Endodermal cell (in vitro differentiated cells): ENCODE measurements at regions not wholly inside any gene's neighbourhood (a gene's known extent, or its start where the extent isn't known, plus 50 kb on each side); places are given as distances from the start of the nearest gene placed in this dataset.
"Not testable (repeated sequence)": the region's sequence is repeated elsewhere in the genome, so short reads cannot be mapped to it uniquely, and the experiment has no call there.

Experiments
- DNase-seq: peaks from one replicate; pipeline ENCODE4 v3.0.0-alpha.2; 2017
- H3K27ac ChIP-seq: 2 replicates; pipeline ENCODE4 v1.5.1; 2013; ENCODE audit warnings: mild to moderate bottlenecking, low read depth, low read length, moderate library complexity
- H3K27me3 ChIP-seq: 2 replicates; pipeline ENCODE4 v1.6.1; 2013; ENCODE audit warnings: mild to moderate bottlenecking, low read length, moderate library complexity; ENCODE audit not compliant: insufficient read depth, control insufficient read depth, poor library complexity, severe bottlenecking
- H3K36me3 ChIP-seq: 2 replicates; pipeline ENCODE4 v1.7.0; 2013; ENCODE audit warnings: mild to moderate bottlenecking, low read length, moderate library complexity; ENCODE audit not compliant: control insufficient read depth, insufficient read depth
- H3K4me1 ChIP-seq: one replicate; pipeline ENCODE4 v1.7.0; 2013; ENCODE audit warnings: low read length; ENCODE audit not compliant: control insufficient read depth, insufficient read depth
- H3K4me3 ChIP-seq: 2 replicates; pipeline ENCODE4 v1.5.1; 2013; ENCODE audit warnings: mild to moderate bottlenecking, low read length, moderate library complexity
- H3K9ac ChIP-seq: 2 replicates; pipeline ENCODE4 v1.6.1; 2013; ENCODE audit warnings: mild to moderate bottlenecking, low read length, moderate library complexity; ENCODE audit not compliant: poor library complexity, severe bottlenecking; ENCODE audit errors: extremely low read depth
- H3K9me3 ChIP-seq: 2 replicates; pipeline ENCODE4 v1.6.1; 2013; ENCODE audit warnings: mild to moderate bottlenecking, low read length, moderate library complexity; ENCODE audit not compliant: control insufficient read depth
- H3K27ac Mint-ChIP-seq: 2 replicates; pipeline ENCODE4 v1.8.0; 2020; ENCODE audit warnings: mixed read lengths
- H3K27me3 Mint-ChIP-seq: 2 replicates; pipeline ENCODE4 v1.8.0; 2021; ENCODE audit warnings: mild to moderate bottlenecking, mixed read lengths; ENCODE audit not compliant: insufficient read depth
- H3K36me3 Mint-ChIP-seq: 2 replicates; pipeline ENCODE4 v1.8.0; 2020; ENCODE audit warnings: low read depth, mixed read lengths
- H3K4me1 Mint-ChIP-seq: 2 replicates; pipeline ENCODE4 v1.8.0; 2020; ENCODE audit warnings: mixed read lengths
- H3K4me3 Mint-ChIP-seq: 2 replicates; pipeline ENCODE4 v1.8.0; 2020; ENCODE audit warnings: mild to moderate bottlenecking, moderate library complexity, mixed read lengths
- H3K9me3 Mint-ChIP-seq: 2 replicates; pipeline ENCODE4 v1.8.0; 2020; ENCODE audit warnings: mild to moderate bottlenecking, mixed read lengths
- CTCF ChIP-seq: fragments of 200-600 bp; sonication (generic); conservative IDR thresholded peaks from 2 replicates; pipeline ENCODE4 v1.5.0; 2021; ENCODE audit warnings: antibody characterized with exemption, mild to moderate bottlenecking
- WGBS, 2 experiments: methylation state at CpG; one replicate each; pipeline versions ENCODE4 v1.1.5 to v1.1.7; 2013; ENCODE audit warnings: missing lambda C conversion rate in 2 of 2, mixed read lengths in 1 of 2; ENCODE audit not compliant: insufficient coverage in 1 of 2, insufficient read length in 1 of 2; 5-methylcytosine and 5-hydroxymethylcytosine counted together

GRCh38 chr16:58850019-58850677, 116.0 kb upstream of the GOT2 start:
- Mint-ChIP-seq H3K4me3 (no peak overlapping the region), H3K9me3 (peaks cover 9% of the 10 kb centered on the region), H3K27ac (peak overlapping the region; percentile 48), H3K4me1 (peaks cover 33% of the 10 kb centered on the region), H3K36me3 (peaks cover 4% of the 10 kb centered on the region), H3K27me3 (no peaks in the 10 kb centered on the region)
- H3K9ac ChIP-seq, result no peak overlapping the region
- H3K4me1 ChIP-seq, result no peaks in the 10 kb centered on the region
- H3K27ac ChIP-seq, result no peak overlapping the region
- DNase-seq, result no peak
- peaks cover 6% of the 10 kb centered on the region for H3K9me3 ChIP-seq
- no peak for TF ChIP-seq CTCF
- H3K36me3 ChIP-seq, result no peaks in the 10 kb centered on the region
- no peaks in the 10 kb centered on the region for H3K27me3 ChIP-seq
- 67 to 71% methylated on average over 1 to 4 of the region's 4 CpGs for WGBS, 2 experiments
- H3K4me3 ChIP-seq, result no peak overlapping the region

GRCh38 chr16:58848662-58849002, 114.5 kb upstream of the GOT2 start:
- no peaks in the 10 kb centered on the region for H3K4me1 ChIP-seq
- no peak overlapping the region for H3K9ac ChIP-seq
- 90 to 96% methylated on average over 2 of the region's 2 CpGs for WGBS, 2 experiments
- H3K4me3 ChIP-seq, result no peak overlapping the region
- H3K27me3 ChIP-seq, result no peaks in the 10 kb centered on the region
- H3K27ac ChIP-seq, result no peak overlapping the region
- no peaks in the 10 kb centered on the region for H3K36me3 ChIP-seq
- Mint-ChIP-seq H3K4me3 (no peak overlapping the region), H3K27ac (peak overlapping the region; percentile 33), H3K9me3 (peaks cover 9% of the 10 kb centered on the region), H3K36me3 (peaks cover 4% of the 10 kb centered on the region), H3K27me3 (no peaks in the 10 kb centered on the region), H3K4me1 (peaks cover 29% of the 10 kb centered on the region)
- H3K9me3 ChIP-seq, result peaks cover 6% of the 10 kb centered on the region
- no peak for TF ChIP-seq CTCF
- peak; percentile 52 for DNase-seq

DNA sequence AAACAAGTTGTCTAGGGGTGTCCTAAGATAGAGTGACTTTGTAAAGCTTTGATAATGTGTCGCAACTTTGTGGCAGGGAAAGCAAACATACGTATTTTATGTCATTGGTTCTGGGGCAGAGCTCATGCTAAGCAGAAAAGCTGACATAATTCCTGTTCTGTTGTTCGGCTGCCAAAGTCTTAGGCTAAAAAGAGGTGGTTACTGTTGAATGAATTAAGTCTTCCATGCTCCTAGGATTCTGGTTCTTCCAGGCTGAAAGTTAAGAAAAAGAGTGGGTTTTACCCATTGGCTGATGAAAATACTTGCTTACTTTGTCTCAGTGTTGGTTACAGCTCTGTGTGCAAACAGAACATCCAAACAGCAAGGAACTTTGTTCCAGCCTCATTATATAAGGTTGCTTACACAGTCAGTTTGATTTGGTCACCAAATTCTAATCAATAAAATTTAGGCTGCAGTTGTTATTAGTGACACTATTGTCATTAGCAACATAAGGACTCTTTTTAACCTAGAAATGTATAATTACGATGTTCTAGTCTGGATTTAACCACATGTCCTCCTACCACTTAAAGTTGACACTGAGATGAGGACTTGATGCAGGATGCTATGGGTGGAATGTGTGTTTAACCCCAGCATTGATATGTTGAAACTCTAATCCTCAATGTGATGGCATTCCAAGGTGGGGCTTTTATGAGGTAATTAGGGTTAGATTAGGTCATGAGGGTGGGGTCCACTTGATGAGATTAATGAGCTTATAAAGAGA, 114.0 kb upstream of the GOT2 start:
- no peak for TF ChIP-seq CTCF
- peaks cover 4% of the 10 kb centered on the region for H3K36me3 Mint-ChIP-seq
- no peak for DNase-seq
- Histone ChIP-seq H3K27ac (no peak overlapping the region), H3K4me3 (no peak overlapping the region), H3K9me3 (peaks cover 6% of the 10 kb centered on the region), H3K9ac (no peak overlapping the region), H3K4me1 (no peaks in the 10 kb centered on the region), H3K36me3 (no peaks in the 10 kb centered on the region), H3K27me3 (no peaks in the 10 kb centered on the region)
- H3K27ac Mint-ChIP-seq, result peak overlapping the region; percentile 33
- peaks cover 9% of the 10 kb centered on the region for H3K9me3 Mint-ChIP-seq
- WGBS, 2 experiments, result 80 to 87% methylated on average over 3 of the region's 4 CpGs
- no peak overlapping the region for H3K4me3 Mint-ChIP-seq
- H3K27me3 Mint-ChIP-seq, result no peaks in the 10 kb centered on the region
- peaks cover 29% of the 10 kb centered on the region for H3K4me1 Mint-ChIP-seq

DNA sequence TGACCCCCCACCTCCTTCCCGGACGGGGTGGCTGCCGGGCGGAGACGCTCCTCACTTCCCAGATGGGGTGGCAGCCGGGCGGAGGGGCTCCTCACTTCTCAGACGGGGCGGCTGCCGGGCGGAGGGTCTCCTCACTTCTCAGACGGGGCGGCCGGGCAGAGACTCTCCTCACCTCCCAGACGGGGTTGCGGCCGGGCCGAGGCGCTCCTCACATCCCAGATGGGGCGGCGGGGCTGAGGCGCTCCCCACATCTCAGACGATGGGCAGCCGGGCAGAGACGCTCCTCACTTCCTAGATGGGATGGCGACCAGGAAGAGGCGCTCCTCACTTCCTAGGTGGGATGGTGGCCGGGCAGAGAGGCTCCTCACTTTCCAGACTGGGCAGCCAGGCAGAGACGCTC, 112.1 kb upstream of the GOT2 start:
- not testable (repeated sequence) for H3K36me3 ChIP-seq, H3K4me1 ChIP-seq, H3K27ac ChIP-seq, H3K27me3 ChIP-seq, H3K4me3 Mint-ChIP-seq, H3K27ac Mint-ChIP-seq, H3K4me3 ChIP-seq, H3K9me3 ChIP-seq, H3K9me3 Mint-ChIP-seq, H3K9ac ChIP-seq, H3K36me3 Mint-ChIP-seq, DNase-seq, H3K27me3 Mint-ChIP-seq
- WGBS, 2 experiments, result 97 to 100% methylated on average over 7 to 29 of the region's 29 CpGs
- H3K4me1 Mint-ChIP-seq, result peaks cover 29% of the 10 kb centered on the region
